T47D (cell line): ENCODE measurements at regions not wholly inside any gene's neighbourhood (a gene's known extent, or its start where the extent isn't known, plus 50 kb on each side); places are given as distances from the start of the nearest gene placed in this dataset.

Source experiments
- DNase-seq, 2 experiments: peaks; one replicate each; pipeline versions ENCODE4 v3.0.0 to v3.0.0-alpha.2; 2011 to 2012; ENCODE audit warnings: low read depth in 1 of 2, low spot score in 1 of 2
- JUND ChIP-seq: IDR thresholded peaks from 2 replicates; pipeline ENCODE4 v1.6.1; 2012; ENCODE audit warnings: low read depth
- in situ Hi-C: cut with HindIII; loops from 2 replicates; pipeline ENCODE4 v1.10.0; 2016; ENCODE audit warnings: low sequenced_read_pairs, low pct_unique_long_range_greater_than_20kb

DNA sequence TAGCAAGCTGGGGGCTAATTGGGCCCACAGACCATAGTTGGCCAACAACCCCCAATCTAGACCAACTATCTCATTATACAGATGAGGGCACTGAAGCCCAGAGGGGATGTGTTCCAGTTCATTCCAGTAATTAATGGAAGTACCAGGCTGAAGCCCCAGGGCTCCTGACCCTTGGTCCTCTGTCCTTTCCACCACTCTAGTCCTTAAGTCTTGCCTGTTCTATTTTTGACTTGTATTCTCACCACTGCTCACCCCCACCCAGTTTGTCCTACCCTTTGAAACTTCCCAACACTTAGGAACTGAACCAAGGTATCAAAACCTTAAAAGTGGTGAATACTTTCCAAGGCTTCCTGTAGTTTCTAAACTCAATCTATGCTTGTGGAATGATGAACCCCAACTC is 407.4 kb downstream of the ENC1 start:
- DNase-seq, result no peak
- TF ChIP-seq JUND, result no peak

DNA sequence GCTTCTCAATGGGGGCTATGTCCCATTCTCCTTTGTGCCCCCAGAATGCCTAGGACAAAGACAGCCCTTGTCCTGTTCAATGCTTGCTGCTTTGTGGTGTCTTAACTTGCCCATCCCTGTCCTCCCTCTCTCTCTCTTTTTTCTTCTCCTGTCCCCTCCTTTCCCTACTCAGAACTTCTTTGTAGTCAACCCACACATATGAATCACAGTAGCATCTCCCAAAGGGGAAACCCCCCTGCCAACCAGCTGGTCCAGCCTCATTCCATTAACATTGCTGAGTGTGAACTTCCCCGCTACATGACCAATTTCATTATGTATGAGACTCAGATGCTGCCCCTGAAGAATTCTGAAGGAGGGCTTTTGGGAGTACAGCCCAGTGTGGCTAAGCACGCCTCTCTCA is 408.3 kb downstream of the ENC1 start:
- TF ChIP-seq JUND, result no peak
- in situ Hi-C loops, result no loop called here
- DNase-seq, result no peak

More for the DNA sequence above, 407.4 kb downstream of the ENC1 start:
- in situ Hi-C loops, result no loop called here

DNA sequence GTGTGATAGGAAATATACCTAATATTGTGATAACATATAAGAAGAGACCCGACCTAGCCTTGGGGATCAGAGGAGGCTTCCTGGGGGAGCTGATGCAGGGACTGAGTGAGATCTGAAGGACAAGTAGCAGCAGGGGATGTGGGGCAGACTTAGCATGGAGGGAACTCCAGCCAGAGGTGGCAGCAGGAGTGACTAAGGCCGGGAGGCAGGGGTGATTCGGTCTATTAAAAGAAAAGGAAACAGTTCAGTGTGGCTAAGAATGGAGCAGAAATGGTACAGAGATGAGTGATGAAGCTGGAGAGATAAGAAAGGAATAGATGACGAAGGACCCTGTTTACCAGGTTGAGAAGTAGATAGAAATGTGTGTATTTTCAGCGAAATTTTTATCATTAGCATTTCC is 408.8 kb downstream of the ENC1 start:
- TF ChIP-seq JUND, result no peak
- DNase-seq, result no peak
- in situ Hi-C loops, result no loop called here

DNA sequence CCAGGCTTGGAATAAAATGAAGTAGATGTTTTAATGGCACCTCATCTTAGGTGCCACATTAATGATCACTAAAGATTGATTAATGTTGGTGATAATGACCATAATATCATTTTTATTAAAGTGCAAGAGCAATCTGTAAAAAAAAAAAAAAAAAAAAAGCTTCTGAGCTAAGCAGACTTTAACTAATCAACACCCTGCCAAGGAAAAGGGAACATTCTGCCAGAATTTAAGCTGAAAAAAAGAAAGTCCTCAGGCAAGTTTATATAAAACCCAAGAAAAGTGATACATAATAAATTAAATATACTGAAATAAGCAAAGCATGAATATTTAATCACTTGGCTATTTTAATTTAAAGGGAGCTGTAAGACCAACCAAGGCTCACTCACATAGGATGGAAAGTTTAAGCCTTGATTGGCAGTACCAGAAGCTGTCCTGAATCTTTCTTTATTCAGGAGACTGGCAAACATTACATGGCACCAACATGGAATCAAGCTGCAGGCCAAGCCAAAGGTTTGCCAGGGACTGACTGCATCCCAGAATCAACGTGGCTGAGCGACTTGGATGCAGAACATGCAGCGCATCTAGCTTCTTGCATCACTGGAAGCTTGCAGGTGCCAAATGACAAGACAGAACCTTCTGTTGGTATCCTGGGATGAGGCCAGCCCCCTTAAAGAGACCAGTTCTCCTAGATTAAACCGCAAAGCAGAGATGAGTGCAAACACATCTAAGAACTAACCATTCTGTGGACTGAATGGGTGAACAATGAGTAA is 413.6 kb downstream of the ENC1 start:
- no peak for DNase-seq
- TF ChIP-seq JUND, result no peak
- in situ Hi-C loops, result no loop called here

DNA sequence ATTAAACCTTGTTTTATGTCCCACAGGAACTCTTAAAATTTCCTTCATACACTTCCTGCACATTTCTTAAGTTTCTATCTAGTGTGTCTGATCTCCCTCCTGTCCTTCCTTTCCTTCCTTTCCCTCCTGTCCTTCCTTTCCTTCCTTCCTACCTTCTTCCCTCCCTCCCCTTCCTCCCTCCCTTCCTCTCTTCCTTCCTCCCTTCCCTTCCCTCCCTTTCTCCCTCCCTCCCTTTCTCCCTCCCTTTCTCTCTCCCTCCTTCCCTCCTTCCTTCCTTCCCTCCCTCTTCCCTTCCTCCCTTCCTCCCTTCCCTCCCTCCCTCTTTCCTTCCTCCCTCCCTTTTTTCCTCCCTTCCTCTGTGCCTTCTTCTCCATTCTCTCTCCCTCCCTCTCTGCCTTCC is 414.9 kb downstream of the ENC1 start:
- TF ChIP-seq JUND, result no peak
- DNase-seq, result no peak
- in situ Hi-C loops, result no loop called here

- in situ Hi-C loops, result no loop called here
- no peak for DNase-seq
- no peak for TF ChIP-seq JUND
Measured at GRCh38 chr5:74224331-74224730, 416.2 kb downstream of the ENC1 start.

- in situ Hi-C loops, result no loop called here
- DNase-seq, result no peak
- no peak for TF ChIP-seq JUND
Measured at GRCh38 chr5:74222806-74223205, 417.7 kb downstream of the ENC1 start.

GRCh38 chr5:74221413-74221812 is 419.1 kb downstream of the ENC1 start:
- DNase-seq, result no peak
- TF ChIP-seq JUND, result no peak
- in situ Hi-C loops, result no loop called here

DNA sequence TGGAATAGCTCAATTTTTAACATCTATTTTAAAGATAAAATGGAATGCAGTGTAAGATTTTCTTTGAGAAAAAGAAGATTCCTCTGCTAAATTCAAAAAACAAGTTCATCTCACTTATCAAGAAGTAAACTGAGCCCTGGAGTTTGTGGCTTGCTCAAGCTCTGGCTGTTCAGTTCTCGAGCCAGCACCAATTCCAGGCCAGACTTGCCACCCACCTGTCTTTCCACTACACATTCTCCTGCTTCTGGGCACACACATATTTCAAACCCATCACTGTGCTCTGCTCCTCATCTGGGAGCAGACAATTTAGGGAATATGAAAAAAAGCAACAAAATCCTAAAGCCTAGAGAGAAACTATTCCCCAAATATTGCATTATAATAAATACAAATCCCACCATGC is 424.5 kb downstream of the ENC1 start:
- no peak for TF ChIP-seq JUND
- DNase-seq, result no peak
- in situ Hi-C loops, result no loop called here

DNA sequence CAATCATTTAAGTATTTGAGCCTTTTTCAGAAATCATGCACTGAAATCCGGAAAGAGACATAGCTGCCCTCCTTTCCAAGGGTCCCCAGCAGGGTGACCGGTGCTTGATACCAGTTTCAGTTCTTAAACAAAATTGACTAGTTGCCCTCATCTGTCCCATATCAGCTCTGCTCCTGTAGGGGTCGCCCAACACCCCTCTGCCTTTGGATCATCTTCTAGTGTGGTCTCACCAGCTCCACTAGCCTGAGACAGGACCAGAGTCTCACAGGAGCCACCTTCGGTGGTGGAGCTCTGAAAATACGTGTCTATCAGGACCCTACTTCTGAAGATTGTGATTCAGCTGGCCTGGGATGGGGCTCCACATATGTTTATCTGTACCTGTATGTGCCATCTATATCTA is 428.2 kb downstream of the ENC1 start:
- peak in 1 of 2 experiments; percentile 37 for DNase-seq
- in situ Hi-C loops, result no loop called here
- no peak for TF ChIP-seq JUND

- in situ Hi-C loops, result no loop called here
- DNase-seq, result no peak
- TF ChIP-seq JUND, result no peak
Measured at GRCh38 chr5:74209571-74209970, 431.0 kb downstream of the ENC1 start.

DNA sequence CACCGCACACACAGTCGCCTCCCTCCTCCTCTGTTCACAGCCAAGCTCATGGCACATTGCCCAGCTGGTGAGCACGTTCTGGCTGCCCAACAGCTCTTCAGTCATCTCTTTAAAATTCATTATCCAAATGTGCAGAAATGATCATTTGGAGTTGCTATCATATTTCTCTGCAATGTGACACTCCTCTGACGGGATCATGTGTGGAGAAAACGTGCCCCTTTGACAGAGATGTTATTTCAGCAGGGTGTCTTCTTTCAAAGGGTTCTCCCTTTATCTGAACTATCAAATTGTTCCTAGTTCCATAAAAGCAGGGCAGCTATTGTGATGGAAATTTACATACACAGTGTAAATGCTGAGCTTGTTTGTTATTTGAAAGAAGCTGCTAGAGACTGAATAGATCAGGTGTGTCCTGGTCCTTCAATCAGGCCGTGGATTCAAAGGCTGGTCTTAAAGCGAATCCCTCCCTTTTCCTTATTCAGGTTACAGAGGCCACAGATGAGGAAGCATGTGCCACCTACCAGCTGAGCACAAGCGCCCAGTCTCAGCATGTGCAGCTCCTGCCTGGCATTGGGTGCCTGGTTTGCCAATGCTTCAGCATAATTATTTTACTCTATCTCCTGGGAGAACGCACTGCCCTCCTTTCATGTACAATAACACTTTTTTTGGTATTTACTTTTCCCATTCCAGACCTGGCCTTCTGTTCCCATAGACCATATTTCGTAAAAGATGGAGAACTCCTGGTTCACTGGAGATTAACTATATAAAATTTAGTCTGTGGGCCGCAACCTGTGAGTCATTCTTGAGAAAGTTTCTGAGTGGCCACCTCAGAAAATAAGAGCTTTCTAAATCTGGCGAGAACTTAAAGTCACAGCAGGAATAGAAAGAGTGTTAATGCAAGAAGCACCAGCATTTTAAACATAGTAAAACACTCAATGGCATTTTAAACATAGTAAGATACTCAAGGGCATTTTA is 433.7 kb downstream of the ENC1 start:
- DNase-seq, result peak in 1 of 2 experiments; percentile 51
- in situ Hi-C loops, result no loop called here
- no peak for TF ChIP-seq JUND

DNA sequence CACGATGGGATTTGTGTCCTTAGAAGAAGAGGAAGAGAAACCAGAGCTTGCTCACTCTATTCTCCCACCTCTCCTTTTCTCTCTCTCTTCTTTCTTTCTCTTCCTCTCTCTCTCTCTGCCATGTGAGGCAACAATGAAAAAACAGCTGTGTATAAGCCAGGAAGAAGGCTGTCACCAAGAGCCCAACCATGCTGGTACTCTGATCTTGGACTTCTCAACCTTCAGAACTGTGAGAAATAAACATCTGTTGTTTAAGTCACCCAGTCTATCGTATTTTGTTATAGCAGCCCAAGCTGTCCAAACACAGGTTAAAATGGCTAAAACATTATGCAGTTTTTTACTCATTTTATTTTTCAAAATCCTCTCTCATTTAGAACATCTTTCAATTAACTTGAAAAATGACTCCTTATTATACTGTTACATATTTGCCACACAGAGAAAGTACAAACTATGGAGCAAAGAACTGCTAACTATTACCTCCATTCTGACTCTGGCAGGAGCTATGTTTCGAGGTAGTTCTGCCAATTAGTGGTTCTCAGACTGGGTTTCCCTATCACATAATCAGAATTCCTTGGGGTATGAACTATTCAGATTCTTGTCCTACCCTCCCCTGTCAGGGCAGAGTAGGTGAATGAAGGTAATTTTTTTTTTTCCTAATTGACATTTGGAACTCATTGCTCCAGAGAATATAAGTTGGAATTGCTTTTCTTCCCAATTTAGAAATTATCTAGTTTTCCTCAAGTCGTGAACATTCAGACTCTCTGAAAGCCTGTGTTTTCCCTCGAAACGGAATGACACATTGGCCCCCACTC is 434.6 kb downstream of the ENC1 start:
- in situ Hi-C loops, result no loop called here
- TF ChIP-seq JUND, result no peak
- DNase-seq, result peak in 1 of 2 experiments; percentile 7
